Activated naive CD8-positive, alpha-beta T cell treated with anti-CD3 and anti-CD28 coated beads for 36 hours (primary cell): ENCODE measurements at regions not wholly inside any gene's neighbourhood (a gene's known extent, or its start where the extent isn't known, plus 50 kb on each side); places are given as distances from the start of the nearest gene placed in this dataset.
A peak's percentile ranks its signal among the peaks of the same experiment; 100 is the strongest.
"Not testable (repeated sequence)": the region's sequence is repeated elsewhere in the genome, so short reads cannot be mapped to it uniquely, and the experiment has no call there.

Experiments used
- DNase-seq: peaks from one replicate; pipeline ENCODE4 v3.0.0; 2021
- H3K27ac Mint-ChIP-seq: one replicate; pipeline ENCODE4 v1.8.0; 2022; ENCODE audit warnings: mild to moderate bottlenecking, moderate library complexity, mixed read lengths
- H3K27me3 Mint-ChIP-seq: one replicate; pipeline ENCODE4 v1.8.0; 2022; ENCODE audit warnings: mild to moderate bottlenecking, mixed read lengths
- H3K36me3 Mint-ChIP-seq: one replicate; pipeline ENCODE4 v1.8.0; 2021; ENCODE audit warnings: mild to moderate bottlenecking, mixed read lengths
- H3K4me1 Mint-ChIP-seq: one replicate; pipeline ENCODE4 v1.8.0; 2021; ENCODE audit warnings: mixed read lengths
- H3K4me3 Mint-ChIP-seq: one replicate; pipeline ENCODE4 v1.8.0; 2022; ENCODE audit warnings: mild to moderate bottlenecking, moderate library complexity, mixed read lengths
- H3K9me3 Mint-ChIP-seq: one replicate; pipeline ENCODE4 v1.8.0; 2022; ENCODE audit warnings: mixed read lengths

DNA sequence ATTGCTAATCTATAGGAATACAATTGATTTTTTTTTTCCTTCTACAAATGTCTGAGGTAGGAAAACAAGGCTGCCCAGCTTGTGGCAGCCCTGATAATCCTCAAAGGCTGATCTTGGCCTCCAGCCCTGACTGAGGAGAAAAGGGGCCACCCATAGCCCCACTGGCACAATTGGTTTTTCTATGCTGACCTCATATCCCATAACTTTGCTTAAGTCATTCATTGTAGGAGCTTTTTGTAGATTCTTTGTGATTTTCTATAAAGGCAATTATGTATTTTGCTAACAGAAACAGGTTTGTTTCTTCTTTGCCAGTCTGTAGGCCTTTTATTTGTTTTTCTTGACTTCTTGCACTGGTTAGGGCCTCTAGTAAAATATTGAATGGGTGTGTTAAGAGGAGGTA, 80.2 kb upstream of the C15orf39 start:
- Mint-ChIP-seq H3K4me1 (peaks cover 7% of the 10 kb centered on the region), H3K36me3 (no peaks in the 10 kb centered on the region)
- DNase-seq: no peak

DNA sequence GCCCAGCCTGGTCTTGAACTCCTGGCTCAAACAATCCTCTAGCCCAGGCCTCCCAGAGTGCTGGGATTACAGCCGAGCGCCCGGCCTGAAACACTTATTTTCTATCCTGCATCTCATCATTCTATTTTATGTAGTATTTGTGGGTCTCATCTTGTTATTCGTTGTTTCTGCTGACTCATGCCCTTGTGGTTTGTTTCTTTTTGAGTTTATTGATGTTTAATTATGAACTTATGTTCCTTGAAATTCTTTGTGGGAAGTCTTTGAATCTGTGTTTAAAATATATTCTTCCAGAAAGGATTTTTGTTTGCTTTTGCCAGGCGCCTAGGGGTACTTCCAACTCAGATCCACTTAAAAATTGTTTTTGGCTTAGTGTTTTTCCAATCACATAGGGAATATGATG, 78.3 kb upstream of the C15orf39 start:
- H3K27ac Mint-ChIP-seq: no peak overlapping the region
- DNase-seq: no peak
- H3K4me1 Mint-ChIP-seq: peaks cover 7% of the 10 kb centered on the region
- no peaks in the 10 kb centered on the region for H3K27me3 Mint-ChIP-seq
- no peaks in the 10 kb centered on the region for H3K9me3 Mint-ChIP-seq
- H3K36me3 Mint-ChIP-seq: no peaks in the 10 kb centered on the region
- no peak overlapping the region for H3K4me3 Mint-ChIP-seq

More for the DNA sequence above, 80.2 kb upstream of the C15orf39 start:
- Mint-ChIP-seq H3K9me3 (no peaks in the 10 kb centered on the region), H3K4me3 (no peak overlapping the region), H3K27ac (no peak overlapping the region), H3K27me3 (no peaks in the 10 kb centered on the region)

DNA sequence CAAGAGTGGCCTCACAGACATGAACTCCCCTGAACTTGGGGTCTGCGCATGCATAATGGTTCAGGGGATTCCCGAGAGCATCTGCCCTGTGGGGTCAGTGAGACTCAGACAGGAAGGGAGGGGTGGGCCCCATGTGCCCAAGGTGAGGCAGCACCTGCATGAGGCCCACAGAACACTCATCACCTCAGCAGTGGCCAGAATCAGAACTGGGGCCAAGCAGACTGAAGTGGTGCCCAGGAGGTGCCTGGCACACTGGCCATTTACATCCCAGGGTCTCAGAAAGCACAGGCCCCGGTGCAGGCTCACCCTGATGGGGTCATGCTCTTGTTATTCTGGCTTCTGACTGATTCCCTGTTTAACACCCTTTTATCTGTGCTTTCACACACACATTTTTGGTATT, 77.4 kb upstream of the C15orf39 start:
- H3K36me3 Mint-ChIP-seq, H3K4me1 Mint-ChIP-seq, H3K27me3 Mint-ChIP-seq, H3K27ac Mint-ChIP-seq, DNase-seq, H3K9me3 Mint-ChIP-seq, H3K4me3 Mint-ChIP-seq: not testable (repeated sequence)

DNA sequence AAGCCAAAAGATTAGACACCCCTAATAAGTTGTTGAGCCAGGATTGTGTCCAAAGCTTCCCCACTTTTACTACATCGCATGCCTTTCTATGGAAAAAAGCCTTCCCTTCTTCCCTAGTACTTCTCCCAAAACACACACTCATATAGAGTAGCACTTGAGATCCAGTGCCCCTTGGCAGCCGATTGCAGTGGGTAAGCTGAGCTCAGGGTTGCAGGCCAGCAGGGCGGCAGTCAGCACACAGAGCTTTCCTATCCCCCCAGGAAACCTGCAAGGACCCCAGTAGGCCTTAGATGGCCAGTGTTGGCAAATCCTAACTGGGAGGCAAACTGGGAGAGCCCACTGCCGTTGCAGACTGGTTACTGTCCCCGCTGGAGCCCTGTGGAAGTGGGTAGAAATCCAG, 75.7 kb upstream of the C15orf39 start:
- peaks cover 5% of the 10 kb centered on the region for H3K27me3 Mint-ChIP-seq
- no peak overlapping the region for H3K27ac Mint-ChIP-seq
- no peak for DNase-seq
- no peak overlapping the region for H3K4me3 Mint-ChIP-seq
- peaks cover 3% of the 10 kb centered on the region for H3K9me3 Mint-ChIP-seq
- peaks cover 22% of the 10 kb centered on the region for H3K4me1 Mint-ChIP-seq
- no peaks in the 10 kb centered on the region for H3K36me3 Mint-ChIP-seq

DNA sequence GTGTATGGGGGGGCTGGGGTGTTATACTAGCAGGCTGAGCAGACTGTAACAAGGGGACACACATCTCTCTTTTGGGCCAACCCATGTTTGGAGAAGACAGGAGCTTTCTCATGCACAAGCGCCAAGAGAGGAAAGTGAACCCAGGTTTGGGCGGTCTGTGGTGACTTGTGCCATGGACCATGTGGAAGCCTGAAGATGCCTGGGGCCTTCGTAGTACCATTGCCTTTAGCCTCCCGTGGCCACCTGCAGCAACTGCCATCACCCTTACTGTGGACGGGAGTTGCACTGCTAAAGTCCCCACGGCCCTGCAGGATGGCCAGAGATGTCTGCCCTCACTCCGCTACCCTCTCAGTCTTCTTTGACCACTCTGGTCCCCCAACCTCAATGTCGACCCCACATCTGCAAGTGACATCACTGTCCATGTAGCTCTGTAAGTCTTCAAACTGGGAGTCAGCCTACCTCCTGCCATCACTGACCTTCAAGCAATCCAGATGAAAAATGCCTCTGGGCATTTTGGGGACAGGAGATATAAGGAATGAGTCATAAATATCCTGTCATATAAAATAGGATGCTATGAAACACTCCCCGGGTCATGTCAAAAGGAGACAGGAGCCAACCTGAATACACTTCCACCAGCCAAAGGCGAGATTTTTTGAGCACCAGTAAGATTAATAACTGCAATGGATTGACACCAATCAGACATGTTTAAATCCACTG, 74.7 kb upstream of the C15orf39 start:
- Mint-ChIP-seq H3K4me1 (peaks cover 28% of the 10 kb centered on the region), H3K36me3 (no peaks in the 10 kb centered on the region), H3K9me3 (peaks cover 3% of the 10 kb centered on the region)

DNA sequence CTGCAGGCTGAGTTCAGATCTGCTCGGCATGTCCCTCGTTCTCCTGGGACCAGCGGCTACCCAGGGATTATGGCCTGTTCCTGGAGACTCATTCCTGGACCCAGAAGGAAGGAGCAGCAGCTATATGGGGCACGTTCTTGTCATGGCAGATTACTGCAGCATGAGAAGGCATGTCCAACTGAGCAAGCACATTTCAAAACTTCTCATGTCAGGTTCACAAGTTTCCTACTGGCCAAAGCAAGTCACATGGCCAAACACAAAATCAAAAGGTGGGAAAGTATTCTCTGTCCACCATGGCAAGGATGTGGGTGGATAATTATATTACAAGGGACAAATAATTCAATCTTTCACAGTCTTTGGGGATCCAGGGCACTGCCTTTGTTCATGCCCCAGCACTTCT, 71.9 kb upstream of the C15orf39 start:
- no peak overlapping the region for H3K27ac Mint-ChIP-seq

More for the DNA sequence above, 74.7 kb upstream of the C15orf39 start:
- DNase-seq: no peak
- H3K27me3 Mint-ChIP-seq: peaks cover 5% of the 10 kb centered on the region
- H3K4me3 Mint-ChIP-seq: no peak overlapping the region
- no peak overlapping the region for H3K27ac Mint-ChIP-seq

DNA sequence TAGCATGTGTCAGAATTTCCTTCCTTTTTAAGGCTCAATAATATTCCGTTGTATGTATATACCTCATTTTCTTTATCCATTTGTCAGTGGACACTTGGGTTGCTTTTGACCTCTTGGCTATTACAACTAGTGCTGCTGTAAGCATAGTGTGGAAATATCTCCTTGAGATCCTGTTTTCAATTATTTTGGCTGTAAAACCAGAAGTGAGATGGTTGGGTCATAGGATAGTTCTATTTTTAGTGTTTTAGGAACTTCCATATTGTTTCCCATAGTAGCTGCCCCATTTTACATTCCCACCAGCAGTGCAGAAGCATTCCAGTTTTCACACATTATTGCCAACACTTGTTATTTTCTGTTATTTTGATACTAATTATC, 70.4 kb upstream of the C15orf39 start:
- H3K9me3 Mint-ChIP-seq: peaks cover 3% of the 10 kb centered on the region
- peak overlapping the region; percentile 35 for H3K27ac Mint-ChIP-seq
- DNase-seq: no peak
- H3K4me3 Mint-ChIP-seq: peak overlapping the region; percentile 8
- no peaks in the 10 kb centered on the region for H3K36me3 Mint-ChIP-seq
- H3K27me3 Mint-ChIP-seq: peaks cover 11% of the 10 kb centered on the region
- H3K4me1 Mint-ChIP-seq: peaks cover 23% of the 10 kb centered on the region

More for the DNA sequence above, 71.9 kb upstream of the C15orf39 start:
- Mint-ChIP-seq H3K27me3 (peaks cover 5% of the 10 kb centered on the region), H3K4me1 (peaks cover 21% of the 10 kb centered on the region), H3K4me3 (no peak overlapping the region), H3K9me3 (peaks cover 3% of the 10 kb centered on the region), H3K36me3 (no peaks in the 10 kb centered on the region)
- DNase-seq: no peak

DNA sequence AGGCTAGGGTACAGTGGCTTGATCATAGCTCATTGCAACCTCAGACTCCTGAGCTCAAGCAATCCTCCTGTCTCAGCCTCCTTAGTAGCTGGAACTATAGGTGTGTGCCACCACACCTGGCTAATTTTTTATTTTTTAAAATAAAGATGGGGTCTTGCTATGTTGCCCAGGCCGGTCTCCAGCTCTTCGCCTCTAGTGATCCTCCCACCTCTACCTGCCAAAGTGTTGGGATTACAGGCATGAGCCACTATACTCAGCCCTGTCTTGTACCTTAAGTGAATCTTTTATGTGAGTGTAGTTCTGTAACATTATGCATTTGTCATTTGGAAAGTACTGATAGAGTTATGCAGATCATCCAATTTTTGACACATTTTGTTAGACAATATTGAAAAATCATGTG, 66.9 kb upstream of the C15orf39 start:
- Mint-ChIP-seq H3K27ac (no peak overlapping the region), H3K4me1 (peaks cover 26% of the 10 kb centered on the region), H3K4me3 (no peak overlapping the region)

DNA sequence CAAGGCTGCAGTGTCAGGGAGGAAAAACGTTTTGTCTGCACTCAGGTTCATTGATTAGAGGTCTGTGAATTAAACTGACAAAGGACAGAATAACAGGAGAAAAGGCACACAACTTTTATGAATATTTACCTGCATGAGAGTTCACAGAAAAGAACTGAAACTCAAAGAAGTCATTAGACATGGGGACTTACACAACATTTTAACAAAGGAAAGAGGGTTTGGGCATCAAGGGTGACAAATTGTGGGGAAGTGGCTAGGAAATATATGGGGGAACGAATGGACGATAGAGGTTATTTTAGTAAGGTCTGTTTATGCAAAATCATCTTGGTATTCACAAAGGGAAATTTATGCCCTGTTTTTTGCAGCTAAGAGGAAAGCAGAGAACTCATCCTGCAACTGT, 65.6 kb upstream of the C15orf39 start:
- Mint-ChIP-seq H3K27me3 (peaks cover 6% of the 10 kb centered on the region), H3K27ac (no peak overlapping the region), H3K9me3 (peaks cover 5% of the 10 kb centered on the region), H3K4me1 (peaks cover 15% of the 10 kb centered on the region), H3K36me3 (no peaks in the 10 kb centered on the region), H3K4me3 (no peak overlapping the region)
- no peak for DNase-seq

More for the DNA sequence above, 66.9 kb upstream of the C15orf39 start:
- no peaks in the 10 kb centered on the region for H3K36me3 Mint-ChIP-seq
- peaks cover 3% of the 10 kb centered on the region for H3K9me3 Mint-ChIP-seq
- DNase-seq: no peak
- peaks cover 6% of the 10 kb centered on the region for H3K27me3 Mint-ChIP-seq

DNA sequence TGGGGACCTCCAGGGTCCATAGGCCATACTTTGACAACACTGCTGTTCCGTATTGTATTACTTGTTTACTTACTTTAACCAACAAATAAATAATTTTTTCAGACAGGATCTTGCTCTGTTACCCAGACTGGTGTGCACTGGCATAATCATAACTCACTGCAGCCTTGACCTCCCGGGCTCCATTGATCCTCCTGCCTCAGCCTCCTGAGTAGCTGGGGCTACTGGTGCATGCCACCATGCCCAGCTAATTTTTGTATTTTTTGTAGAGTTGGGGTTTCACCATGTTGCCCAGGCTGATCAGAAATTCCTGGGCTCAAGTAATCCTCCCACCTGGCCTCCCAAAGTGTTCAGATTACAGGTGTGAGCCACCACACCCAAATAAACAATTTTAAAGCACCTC, 64.9 kb upstream of the C15orf39 start:
- no peak for DNase-seq
- no peak overlapping the region for H3K4me3 Mint-ChIP-seq
- peaks cover 11% of the 10 kb centered on the region for H3K4me1 Mint-ChIP-seq

DNA sequence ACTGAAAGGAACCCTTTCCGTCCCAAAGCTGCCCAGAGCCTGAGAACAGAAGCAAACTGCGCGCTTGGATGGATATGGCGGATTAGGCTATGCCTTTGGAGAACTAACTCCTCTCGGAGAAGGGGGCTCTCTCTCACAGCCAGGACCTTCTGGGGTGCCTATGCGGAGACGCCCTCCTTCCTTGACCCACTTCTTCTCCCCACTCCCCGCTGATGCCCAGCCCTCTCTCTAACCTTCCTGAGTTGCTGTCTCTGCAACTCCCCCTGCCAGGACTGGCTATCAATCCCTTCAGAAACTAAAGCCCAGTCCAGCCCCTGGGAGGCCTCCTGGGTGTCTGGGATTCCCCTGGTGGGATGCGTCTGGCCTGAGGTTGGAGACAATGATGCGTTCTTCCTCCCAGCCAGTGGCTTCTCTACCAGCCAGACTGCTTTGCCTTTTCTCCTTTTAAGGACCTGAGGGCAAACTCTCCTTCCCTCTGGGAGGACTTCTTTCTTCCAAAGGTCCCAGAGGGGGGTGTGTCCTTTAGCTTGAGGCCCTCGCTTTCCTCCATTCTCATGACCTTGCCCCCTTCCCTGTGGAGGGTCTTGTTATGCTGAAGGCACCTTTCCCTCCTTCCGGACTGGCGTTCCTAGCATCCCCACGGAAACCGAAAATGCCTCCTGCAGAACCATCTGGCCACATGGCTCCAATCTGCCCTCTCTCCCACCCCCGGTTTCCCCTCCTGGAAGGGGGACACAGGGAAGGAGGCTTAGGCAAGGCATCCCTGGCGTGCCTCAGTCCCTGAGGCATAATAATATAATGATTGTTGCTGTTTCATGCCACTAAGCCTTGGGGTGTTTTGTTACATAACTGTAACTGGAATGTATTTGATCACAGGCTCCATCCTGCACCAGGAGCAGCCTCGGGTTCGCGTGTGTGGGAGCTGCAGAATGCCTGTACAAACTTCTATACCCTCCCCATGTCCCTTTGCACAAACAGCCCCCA, 63.4 kb upstream of the C15orf39 start:
- H3K9me3 Mint-ChIP-seq: peaks cover 12% of the 10 kb centered on the region
- H3K4me3 Mint-ChIP-seq: no peak overlapping the region

More for the DNA sequence above, 64.9 kb upstream of the C15orf39 start:
- Mint-ChIP-seq H3K9me3 (peaks cover 6% of the 10 kb centered on the region), H3K27me3 (peaks cover 6% of the 10 kb centered on the region), H3K27ac (no peak overlapping the region), H3K36me3 (no peaks in the 10 kb centered on the region)

DNA sequence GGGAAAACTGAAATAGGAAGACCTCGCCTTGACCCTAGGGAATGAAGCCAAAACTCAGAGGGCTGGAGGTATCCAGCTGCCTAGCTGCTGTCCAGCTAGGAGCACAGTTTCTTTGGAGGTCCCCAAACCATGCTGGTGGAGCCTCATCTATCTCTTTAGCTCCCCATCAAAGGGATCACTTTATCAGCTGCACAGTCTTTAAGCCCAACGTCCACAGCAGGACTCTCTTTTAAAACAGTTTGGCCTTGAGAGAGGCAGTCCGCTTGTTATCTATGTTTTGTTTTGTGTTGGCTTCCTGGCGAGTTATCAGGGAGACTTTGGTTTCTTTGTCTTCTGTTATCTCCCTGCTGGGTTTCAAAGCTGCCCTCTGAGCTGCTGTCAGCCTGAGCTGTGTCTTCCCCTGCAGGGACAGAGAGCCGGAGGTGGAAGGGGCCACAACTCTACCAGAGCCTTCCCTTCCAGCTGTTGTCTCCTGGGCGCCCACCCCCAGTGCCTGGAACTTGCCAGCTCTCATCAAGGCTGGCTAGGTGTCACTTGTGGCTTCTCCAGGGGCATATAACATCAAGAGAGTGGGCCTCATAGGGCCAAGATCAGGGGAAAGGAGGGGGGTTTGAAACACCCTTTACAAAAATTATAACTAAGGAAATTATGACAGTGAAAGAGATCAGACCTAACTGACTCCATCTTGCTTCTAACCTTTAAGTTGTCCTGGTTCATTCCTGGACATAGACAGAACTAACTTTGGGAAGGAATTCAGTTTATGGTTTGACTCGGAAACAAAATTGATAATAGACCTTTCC, 61.4 kb upstream of the C15orf39 start:
- peaks cover 5% of the 10 kb centered on the region for H3K36me3 Mint-ChIP-seq
- H3K4me1 Mint-ChIP-seq: peaks cover 9% of the 10 kb centered on the region
- peaks cover 14% of the 10 kb centered on the region for H3K9me3 Mint-ChIP-seq
- H3K27me3 Mint-ChIP-seq: peaks cover 6% of the 10 kb centered on the region
- no peak overlapping the region for H3K4me3 Mint-ChIP-seq
- H3K27ac Mint-ChIP-seq: no peak overlapping the region
- no peak for DNase-seq

More for the DNA sequence above, 63.4 kb upstream of the C15orf39 start:
- Mint-ChIP-seq H3K4me1 (peaks cover 11% of the 10 kb centered on the region), H3K27me3 (peaks cover 6% of the 10 kb centered on the region), H3K27ac (no peak overlapping the region), H3K36me3 (peaks cover 5% of the 10 kb centered on the region)
- no peak for DNase-seq

DNA sequence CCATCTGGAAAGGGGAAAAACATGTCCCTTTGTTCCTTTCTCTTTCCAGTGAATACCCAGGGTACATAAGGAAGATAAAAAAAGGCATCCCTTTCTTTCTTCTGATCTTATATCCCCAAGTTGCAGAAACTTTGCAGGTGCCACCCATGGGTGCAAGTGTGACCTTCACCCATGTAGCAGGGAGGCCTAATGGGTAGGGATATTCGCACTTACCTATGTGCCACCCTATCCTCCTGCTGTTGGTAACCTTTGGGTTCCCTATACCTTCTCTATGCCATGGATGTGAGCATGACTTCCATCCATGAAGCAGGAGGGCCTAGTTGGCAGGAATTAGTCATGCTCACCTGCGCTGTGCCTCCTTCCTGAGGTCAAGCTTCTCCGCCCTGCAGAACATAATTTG, 59.2 kb upstream of the C15orf39 start:
- H3K4me1 Mint-ChIP-seq: peaks cover 9% of the 10 kb centered on the region
- H3K27ac Mint-ChIP-seq: no peak overlapping the region
- peaks cover 5% of the 10 kb centered on the region for H3K36me3 Mint-ChIP-seq
- no peak for DNase-seq
- H3K27me3 Mint-ChIP-seq: no peaks in the 10 kb centered on the region
- no peak overlapping the region for H3K4me3 Mint-ChIP-seq
- H3K9me3 Mint-ChIP-seq: peaks cover 14% of the 10 kb centered on the region

DNA sequence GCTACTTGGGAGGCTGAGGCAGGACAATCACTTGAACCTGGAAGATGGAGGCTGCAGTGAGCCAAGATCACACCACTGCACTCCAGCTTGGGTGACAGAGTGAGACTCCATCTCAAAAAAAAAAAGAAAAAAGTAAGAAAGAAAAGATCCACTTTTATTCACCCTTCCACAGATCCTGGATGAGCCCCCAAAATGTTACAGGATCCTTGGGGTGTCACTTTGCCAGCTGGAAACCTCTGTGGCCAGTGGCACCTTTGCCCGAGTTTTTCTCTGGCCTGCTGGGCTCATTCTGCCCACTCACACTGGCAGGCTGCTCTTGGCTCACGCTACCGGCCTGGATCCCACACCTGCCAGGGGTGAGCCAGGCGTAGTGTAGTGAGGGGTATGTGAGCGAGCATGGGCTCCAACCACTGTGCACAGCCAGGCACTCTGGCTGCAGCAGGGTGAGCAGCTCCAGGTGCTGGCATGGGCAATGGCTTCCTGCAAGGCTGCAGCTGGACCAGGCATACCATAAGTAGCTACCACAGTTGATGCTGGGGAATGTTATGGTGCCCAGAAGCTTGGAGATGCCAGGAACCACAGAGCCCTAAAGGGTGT, 57.8 kb upstream of the C15orf39 start:
- Mint-ChIP-seq H3K36me3 (peaks cover 5% of the 10 kb centered on the region), H3K4me3 (no peak overlapping the region), H3K27me3 (no peaks in the 10 kb centered on the region), H3K4me1 (peaks cover 2% of the 10 kb centered on the region), H3K27ac (no peak overlapping the region), H3K9me3 (peaks cover 15% of the 10 kb centered on the region)
- DNase-seq: no peak
